Lung microvascular endothelial cell (primary cell): ENCODE measurements at regions not wholly inside any gene's neighbourhood (a gene's known extent, or its start where the extent isn't known, plus 50 kb on each side); places are given as distances from the start of the nearest gene placed in this dataset.
"Not testable (repeated sequence)": the region's sequence is repeated elsewhere in the genome, so short reads cannot be mapped to it uniquely, and the experiment has no call there.

Experiments
- DNase-seq, 2 donors: peaks; one replicate each; pipeline versions ENCODE4 v3.0.0 to v3.0.0-alpha.2; 2010; ENCODE audit warnings: low read depth in 2 of 2

DNA sequence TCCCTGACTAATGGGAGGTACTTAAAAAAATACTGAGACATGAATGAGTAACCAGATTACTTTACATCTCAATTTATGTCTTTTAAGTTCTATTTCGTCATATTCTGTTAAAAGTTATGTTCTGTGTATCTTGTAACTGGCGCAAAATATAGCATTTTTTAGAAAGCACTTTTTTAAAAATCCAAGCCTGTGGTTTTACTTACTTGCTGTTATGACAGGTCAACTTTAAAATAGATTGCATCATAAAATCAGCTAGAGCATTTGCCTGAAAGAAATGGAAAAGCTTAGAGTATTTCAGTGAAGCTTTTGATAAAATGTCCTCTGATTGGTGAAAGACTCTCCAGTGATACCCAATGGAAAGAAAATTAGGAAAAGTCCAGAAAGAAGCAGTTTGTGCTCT lies 1892.3 kb upstream of the TENM3 start:
- no peak for DNase-seq

GRCh38 chr4:180356766-180357165 lies 1886.4 kb upstream of the TENM3 start:
- DNase-seq = no peak

DNA sequence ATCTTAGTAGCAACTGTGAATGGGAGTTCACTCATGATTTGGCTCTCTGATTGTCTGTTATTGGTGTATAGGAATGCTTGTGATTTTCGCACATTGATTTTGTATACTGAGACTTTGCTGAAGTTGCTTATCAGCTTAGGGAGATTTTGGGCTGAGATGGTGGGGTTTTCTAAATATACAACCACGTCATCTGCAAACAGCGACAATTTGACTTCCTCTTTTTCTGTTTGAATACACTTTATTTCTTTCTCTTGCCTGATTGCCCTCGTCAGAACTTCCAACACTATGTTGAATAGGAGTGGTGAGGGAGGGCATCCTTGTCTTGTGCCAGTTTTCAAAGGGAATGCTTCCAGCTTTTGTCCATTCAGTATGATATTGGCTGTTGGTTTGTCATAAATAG lies 1883.1 kb upstream of the TENM3 start:
- DNase-seq = not testable (repeated sequence)

GRCh38 chr4:180363815-180364214 lies 1879.4 kb upstream of the TENM3 start:
- no peak for DNase-seq

- DNase-seq = no peak
These were observed 1870.5 kb upstream of the TENM3 start for GRCh38 chr4:180372691-180373090.

- DNase-seq = no peak
These were observed 1865.5 kb upstream of the TENM3 start for GRCh38 chr4:180377741-180378140.

- no peak for DNase-seq
These were observed 1862.5 kb upstream of the TENM3 start for GRCh38 chr4:180380733-180381132.

DNA sequence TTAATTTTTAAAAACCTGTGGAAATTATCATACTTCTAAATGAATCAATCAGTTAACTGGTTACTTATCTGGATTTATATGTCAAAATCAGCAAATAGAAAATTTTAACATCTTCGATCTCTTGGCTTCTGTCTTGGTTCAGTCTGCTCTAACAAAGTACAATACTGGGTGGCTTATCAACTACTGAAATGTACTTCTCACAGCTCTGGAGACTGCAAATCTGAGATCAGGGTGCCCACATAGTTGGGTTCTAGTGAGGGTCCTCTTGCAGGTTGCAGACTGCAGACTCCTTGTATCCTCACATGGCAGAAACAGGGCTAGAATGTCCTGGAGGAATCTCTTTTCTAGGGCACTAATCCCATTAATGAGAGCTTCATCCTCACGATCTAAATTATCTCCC lies 1851.6 kb upstream of the TENM3 start:
- DNase-seq = no peak

- no peak for DNase-seq
These were observed 1848.9 kb upstream of the TENM3 start for GRCh38 chr4:180394312-180394711.

DNA sequence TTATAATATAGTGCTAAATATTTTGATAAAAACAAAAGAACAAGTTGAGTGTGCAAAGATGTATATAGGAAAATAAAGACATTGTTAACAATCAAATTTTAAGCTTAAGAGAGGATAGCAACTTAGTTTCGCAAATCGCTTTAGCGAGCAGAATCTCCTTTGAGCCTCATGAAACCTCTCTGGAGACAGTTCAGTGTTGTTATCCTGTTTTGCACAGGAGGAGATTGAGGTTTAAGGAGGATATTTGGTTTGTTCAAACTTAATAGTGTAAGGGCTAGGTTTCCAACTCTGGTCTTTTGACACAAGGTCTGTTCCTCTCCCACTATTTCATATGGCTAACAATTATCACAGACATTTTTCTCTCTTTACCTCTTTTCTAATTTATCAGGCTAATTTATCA lies 1848.5 kb upstream of the TENM3 start:
- DNase-seq = no peak

DNA sequence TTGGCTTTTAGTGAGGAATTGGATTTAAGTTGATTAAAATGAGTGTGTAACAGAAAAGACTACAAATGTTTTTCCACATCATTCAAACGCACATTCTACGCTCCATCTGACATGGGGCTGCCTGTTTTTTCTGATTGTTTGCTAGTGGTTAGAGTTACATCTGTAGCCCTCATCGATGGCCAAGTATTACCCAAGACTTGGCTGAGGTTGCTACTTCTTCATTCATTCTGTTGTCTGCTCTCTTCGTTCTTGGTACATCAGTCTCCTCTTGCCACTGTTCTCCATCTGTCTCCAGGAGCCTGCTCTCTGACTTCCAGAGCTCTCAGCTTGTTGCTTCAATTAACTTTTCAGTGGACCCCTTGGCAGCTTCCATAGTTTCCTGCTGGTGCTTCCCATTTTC lies 1844.6 kb upstream of the TENM3 start:
- no peak for DNase-seq

DNA sequence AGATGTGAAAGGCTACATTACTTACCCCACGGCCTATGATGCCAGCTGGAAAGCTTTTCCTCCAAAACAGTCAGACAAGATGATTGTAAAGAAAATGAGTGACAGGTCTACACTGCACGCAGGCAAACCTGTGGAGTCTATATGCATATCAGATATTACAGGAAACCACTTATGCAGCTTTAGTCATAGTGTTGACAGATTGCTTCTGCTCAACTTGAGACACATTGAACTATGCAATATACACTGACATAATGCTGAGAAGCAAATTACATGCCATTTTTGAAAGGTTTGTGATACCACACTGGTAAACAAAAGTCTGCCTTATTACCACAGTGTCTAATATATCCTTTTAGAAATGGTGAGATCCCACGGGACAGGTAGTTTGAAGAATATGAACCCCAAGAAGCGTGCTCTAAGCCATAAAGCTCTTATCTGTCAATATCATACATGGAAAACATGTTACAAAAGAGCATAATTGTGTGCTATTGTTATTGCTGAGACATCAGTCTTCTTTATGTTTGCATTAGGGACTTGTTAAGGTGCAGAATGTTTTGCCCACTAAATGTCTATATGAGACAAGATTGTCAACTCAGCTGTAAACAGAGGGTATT lies 1835.8 kb upstream of the TENM3 start:
- no peak for DNase-seq

- DNase-seq = no peak
These were observed 1824.2 kb upstream of the TENM3 start for GRCh38 chr4:180418819-180419531.

DNA sequence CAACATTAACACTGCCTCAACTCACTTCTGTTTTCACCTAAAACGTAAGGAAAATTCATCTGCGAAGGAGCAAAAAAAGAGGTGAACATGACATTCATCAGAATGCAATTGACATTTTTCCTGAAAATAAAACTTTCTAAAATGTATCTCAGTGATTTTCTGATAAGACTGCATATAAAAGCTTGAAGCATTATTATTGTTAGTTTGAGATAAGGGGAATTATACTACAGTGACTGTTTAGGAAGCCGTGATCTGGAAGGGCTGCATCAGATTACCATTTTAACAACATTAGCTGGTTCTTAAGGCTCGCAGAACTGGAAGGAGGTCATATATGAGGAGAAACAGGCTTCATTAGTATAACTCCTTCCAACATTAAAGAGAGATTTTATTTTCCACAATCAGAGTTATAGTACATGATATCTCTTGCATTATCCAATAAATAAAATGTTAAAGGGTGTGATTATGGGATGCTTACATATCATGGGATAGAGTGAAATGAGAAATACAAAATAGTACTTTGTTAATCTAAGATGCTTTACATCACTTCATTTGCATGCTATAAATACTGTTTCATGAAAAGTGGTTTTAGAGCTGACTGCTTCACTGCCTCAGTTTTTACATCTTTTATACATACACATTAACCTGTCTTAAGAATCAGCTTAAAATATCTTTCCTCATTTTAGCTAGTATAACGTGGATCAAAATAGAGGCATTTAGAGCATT lies 1820.1 kb upstream of the TENM3 start:
- no peak for DNase-seq

- DNase-seq = no peak
These were observed 1819.5 kb upstream of the TENM3 start for GRCh38 chr4:180423712-180424057.

DNA sequence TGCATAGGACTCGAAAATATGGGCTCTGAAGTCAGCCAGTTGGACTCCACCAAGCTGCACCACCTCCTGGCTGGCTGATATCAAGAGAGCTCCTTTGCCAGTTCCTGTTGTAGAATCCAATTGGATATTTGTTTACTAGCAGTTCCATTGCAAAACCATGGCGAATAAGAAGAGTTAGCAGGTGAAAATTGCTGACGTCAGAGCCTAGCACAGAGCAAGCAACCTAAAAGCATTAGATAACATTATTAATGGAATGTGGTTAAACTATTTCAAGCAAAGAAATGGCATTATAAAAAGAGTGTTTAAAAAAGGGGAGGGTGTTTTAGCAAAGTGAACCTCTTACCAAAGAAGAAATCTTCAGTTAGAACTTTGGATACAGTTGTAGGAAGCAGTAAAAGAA lies 1816.3 kb upstream of the TENM3 start:
- no peak for DNase-seq

DNA sequence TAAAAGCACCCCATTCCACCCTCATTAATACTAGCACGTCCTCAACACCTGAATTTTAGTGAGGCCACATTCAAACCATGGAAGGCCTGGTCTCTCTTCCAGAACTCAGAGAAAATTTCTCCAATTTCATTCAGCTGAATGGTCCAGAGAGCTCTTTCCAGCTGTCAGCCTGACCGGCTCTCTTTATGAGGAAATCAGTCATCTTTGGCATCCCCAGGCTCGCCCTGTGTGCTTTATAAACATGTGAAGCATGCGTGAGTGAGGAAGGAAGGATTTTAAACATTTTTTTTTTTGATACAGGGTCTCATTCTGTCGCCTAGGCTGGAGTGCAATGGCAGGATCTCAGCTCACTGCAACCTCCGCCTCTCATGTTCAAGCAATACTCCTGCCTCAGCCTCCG lies 1812.9 kb upstream of the TENM3 start:
- no peak for DNase-seq

DNA sequence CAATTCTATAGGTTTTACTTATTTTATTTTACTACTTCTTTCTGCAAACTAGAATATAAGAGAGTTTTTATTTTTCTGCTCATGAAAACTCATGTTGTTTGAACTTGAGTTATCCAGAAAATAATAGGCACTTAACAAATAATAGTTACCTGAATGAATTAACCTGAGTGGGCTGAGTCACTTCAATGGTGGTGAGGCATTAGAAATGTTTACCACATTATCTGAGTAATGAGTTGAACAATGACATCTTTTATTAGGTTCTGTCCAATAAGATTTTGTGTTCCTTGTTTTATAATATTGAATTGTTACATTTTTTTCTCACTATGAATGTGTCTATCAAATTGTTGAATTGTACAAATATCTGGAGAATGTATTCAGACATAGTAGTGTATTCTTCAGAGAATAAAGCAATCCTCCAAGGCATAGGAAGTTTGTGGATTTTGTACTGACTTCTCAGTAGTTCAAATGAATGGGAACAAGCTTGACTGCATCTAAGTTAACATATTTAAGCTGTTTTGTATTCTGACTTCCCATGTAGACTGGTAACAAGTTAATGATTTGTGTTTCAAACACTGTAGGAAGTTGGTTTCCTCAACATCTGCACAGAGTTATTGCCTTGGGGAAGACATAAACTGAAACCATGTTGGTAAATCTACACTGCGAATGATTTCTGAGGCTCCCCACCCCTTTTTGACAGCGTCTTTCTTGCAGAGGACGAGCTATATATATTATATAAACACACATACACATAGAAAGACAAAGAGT lies 1808.9 kb upstream of the TENM3 start:
- no peak for DNase-seq

DNA sequence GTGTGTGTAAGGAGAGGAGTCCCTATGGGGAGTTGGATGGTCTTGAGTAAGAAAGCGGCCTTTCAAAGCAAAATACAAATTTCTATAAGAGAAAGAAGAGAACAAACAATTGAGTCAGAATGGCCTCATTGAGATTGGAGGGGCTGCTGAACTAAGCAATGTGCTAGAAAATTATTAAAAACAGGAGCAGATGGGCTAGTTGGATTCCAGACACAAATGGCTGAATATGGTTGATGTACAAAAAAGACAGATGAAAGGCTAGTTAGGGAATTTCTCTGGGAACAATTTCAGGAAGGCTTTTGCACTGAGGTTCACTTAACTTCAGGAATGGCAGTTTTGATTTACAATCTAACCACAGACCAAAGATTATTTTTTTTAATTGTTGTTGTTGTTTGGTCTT lies 1806.8 kb upstream of the TENM3 start:
- no peak for DNase-seq

GRCh38 chr4:180437601-180438000 lies 1805.6 kb upstream of the TENM3 start:
- no peak for DNase-seq

DNA sequence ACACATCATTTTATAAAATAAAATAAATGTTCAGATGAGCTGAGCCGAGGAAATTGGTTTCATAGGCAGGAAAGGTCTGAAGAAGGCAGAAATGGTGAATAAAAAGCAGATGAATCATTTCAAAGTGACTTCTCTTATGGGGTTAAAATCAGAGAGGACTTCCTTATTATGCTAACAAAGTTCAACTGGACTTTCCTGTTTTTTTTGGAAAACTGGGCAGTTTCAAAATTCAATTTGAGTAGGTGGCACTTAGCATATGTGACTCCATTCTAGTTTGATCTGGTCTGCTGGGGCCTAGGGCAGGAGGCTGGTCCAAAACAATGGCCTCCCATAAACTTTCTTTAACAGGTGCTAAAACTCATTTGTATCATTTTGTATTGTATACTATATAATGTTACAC lies 1794.9 kb upstream of the TENM3 start:
- no peak for DNase-seq

- no peak for DNase-seq
These were observed 1793.7 kb upstream of the TENM3 start for GRCh38 chr4:180449395-180449956.
